ENCODE measurements at regions not wholly inside any gene's neighbourhood (a gene's known extent, or its start where the extent isn't known, plus 50 kb on each side); places are given as distances from the start of the nearest gene placed in this dataset.

GRCh38 chr7:25716421-25716820 lies 435.6 kb upstream of the NFE2L3 start:
- WGBS, 2 donors = 91 to 94% methylated on average over 6 of the region's 6 CpGs
- DNase-seq (ENCODE audit: low spot score in 2 of 2) = no peak
- H3K4me3 ChIP-seq = no peak overlapping the region

GRCh38 chr7:25718596-25718995 lies 433.4 kb upstream of the NFE2L3 start:
- TF ChIP-seq CTCF (IDR thresholded peaks at IDR 0.05) (no peak), POLR2A (IDR thresholded peaks at IDR 0.05) (no peak), EP300 (IDR thresholded peaks at IDR 0.05) (no peak)
- 77 to 80% methylated on average over 4 of the region's 4 CpGs for WGBS, 2 donors
- H3K36me3 ChIP-seq = no peaks in the 10 kb centered on the region
- no peak overlapping the region for H3K27ac ChIP-seq
- no peak for DNase-seq (ENCODE audit: low spot score in 2 of 2)
- H3K4me1 ChIP-seq = no peaks in the 10 kb centered on the region
- H3K9me3 ChIP-seq = no peaks in the 10 kb centered on the region
- H3K27me3 ChIP-seq = no peaks in the 10 kb centered on the region
- no peak overlapping the region for H3K4me3 ChIP-seq

More at GRCh38 chr7:25716421-25716820, 435.6 kb upstream of the NFE2L3 start:
- Histone ChIP-seq H3K36me3 (no peaks in the 10 kb centered on the region), H3K27ac (no peak overlapping the region), H3K27me3 (no peaks in the 10 kb centered on the region), H3K9me3 (no peaks in the 10 kb centered on the region), H3K4me1 (no peaks in the 10 kb centered on the region)
- TF ChIP-seq POLR2A (IDR thresholded peaks at IDR 0.05) = no peak
- no peak for TF ChIP-seq EP300 (IDR thresholded peaks at IDR 0.05)

GRCh38 chr7:25719190-25719896 lies 432.7 kb upstream of the NFE2L3 start:
- no peak for TF ChIP-seq EP300 (IDR thresholded peaks at IDR 0.05)
- no peak for TF ChIP-seq POLR2A (IDR thresholded peaks at IDR 0.05)
- TF ChIP-seq CTCF (IDR thresholded peaks at IDR 0.05) = no peak

GRCh38 chr7:25720427-25720826 lies 431.6 kb upstream of the NFE2L3 start:
- DNase-seq (ENCODE audit: low spot score in 2 of 2) = no peak
- Histone ChIP-seq H3K27me3 (no peaks in the 10 kb centered on the region), H3K27ac (no peak overlapping the region), H3K9me3 (no peaks in the 10 kb centered on the region), H3K4me1 (no peaks in the 10 kb centered on the region), H3K36me3 (no peaks in the 10 kb centered on the region), H3K4me3 (no peak overlapping the region)
- WGBS, 2 donors = 52 to 58% methylated on average over 2 of the region's 2 CpGs
- no peak for TF ChIP-seq POLR2A (IDR thresholded peaks at IDR 0.05)
- TF ChIP-seq EP300 (IDR thresholded peaks at IDR 0.05) = no peak
- peak in 1 of 5 experiments; percentile 14 for TF ChIP-seq CTCF (IDR thresholded peaks at IDR 0.05)

More at GRCh38 chr7:25719190-25719896, 432.7 kb upstream of the NFE2L3 start:
- DNase-seq (ENCODE audit: low spot score in 2 of 2) = no peak
- Histone ChIP-seq H3K9me3 (no peaks in the 10 kb centered on the region), H3K36me3 (no peaks in the 10 kb centered on the region), H3K4me3 (no peak overlapping the region), H3K4me1 (no peaks in the 10 kb centered on the region), H3K27me3 (no peaks in the 10 kb centered on the region), H3K27ac (no peak overlapping the region)
- 91 to 96% methylated on average over 5 of the region's 5 CpGs for WGBS, 2 donors

GRCh38 chr7:25722856-25723255 lies 429.1 kb upstream of the NFE2L3 start:
- no peak overlapping the region for H3K4me3 ChIP-seq
- no peak for DNase-seq (ENCODE audit: low spot score in 2 of 2)
- H3K27me3 ChIP-seq = no peaks in the 10 kb centered on the region
- no peak overlapping the region for H3K27ac ChIP-seq
- no peaks in the 10 kb centered on the region for H3K9me3 ChIP-seq
- WGBS, 2 donors = 22 to 30% methylated on average over 1 of the region's 1 CpG
- TF ChIP-seq POLR2A (IDR thresholded peaks at IDR 0.05) (no peak), EP300 (IDR thresholded peaks at IDR 0.05) (no peak), CTCF (IDR thresholded peaks at IDR 0.05) (no peak)
- H3K4me1 ChIP-seq = no peaks in the 10 kb centered on the region
- no peaks in the 10 kb centered on the region for H3K36me3 ChIP-seq
